ELR (cell line): ENCODE measurements at regions not wholly inside any gene's neighbourhood (a gene's known extent, or its start where the extent isn't known, plus 50 kb on each side); places are given as distances from the start of the nearest gene placed in this dataset.

ENCODE experiments used
- DNase-seq: peaks from one replicate; pipeline ENCODE4 v3.0.0-alpha.2; 2015; ENCODE audit warnings: low read depth

DNA sequence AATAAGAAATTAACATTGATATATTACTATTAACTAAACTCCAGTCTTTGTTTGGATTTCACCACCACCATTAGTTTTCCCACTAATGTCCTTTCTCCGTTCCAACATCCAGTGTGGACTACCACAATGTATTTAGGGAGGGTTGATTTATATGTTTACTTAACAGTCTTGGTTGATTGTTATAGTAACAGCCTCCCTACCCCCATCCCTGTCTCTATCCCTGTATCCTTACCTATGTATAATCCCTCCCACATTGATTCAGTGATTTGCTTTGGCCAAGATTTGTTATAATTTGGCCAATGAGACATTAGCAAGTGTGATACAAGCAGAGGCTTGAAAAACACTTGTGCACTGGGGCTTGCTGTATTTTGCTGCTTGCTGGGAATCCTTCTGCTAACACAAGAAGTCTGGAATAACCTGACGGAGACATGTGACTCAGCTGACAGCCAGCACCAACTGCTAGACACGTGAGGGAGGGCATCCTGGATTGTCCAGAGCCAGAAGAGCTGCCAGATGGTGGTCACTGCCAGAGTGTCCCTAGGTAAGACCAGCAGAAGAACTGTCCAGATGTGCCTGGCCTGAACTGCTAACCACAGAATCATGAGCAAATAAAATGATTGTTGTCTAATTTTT lies 51.2 kb upstream of the TCF7 start:
- DNase-seq = peak; percentile 17

DNA sequence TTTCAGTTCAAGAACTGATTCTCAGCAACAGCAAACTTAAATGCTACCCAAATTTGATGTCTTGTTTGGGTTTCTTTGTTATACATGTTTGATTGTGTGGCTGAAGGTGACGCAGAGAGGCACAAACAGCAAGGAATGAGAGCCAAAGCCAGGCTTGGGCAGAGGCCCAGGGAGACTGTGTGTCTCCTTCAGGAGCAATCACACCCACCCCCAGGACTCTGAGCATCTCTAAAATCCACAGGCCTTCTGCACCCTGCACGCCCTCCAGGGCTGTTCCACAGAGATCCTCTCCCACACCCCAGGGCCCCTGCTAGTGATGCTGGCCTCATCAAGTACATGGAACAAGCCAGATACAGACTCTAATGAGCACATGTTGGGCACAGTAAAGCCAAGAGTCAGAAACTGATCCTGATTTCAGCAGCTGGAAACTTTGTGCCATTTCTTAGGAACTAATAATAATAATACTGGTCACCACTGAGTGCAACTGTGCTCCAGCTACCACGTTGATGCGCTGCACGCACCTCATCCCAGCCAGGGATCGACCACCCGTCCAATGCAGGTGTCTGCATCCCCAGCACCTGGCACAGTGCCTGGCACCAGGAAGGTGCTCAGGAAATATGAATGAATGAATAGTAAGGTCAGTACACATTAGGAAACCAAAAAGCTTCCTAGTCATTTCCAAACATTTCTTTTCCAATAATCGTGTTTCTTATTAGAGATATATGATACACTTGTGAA lies 54.6 kb upstream of the TCF7 start:
- DNase-seq = no peak

DNA sequence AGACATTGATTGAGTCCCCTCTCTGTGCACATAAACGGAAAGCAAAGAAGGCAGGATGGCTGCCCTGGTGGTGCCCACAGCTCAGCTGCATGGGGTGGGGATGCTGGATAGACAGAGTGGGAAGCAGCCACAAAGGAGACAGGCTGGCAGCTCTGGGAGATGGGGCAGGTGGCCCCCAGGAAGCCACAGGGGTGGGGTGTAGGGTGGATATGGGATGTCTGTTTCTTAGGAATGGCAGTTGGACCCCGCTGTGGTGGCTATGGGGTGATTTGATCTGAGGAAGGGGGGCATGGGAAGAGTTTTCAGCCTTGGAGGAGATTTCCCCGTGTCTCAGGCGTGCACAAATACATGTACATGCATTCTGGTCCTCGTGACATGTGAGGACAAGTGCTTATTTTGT lies 50.2 kb upstream of the VDAC1 start:
- no peak for DNase-seq
